H1 (cell line): ENCODE measurements at regions not wholly inside any gene's neighbourhood (a gene's known extent, or its start where the extent isn't known, plus 50 kb on each side); places are given as distances from the start of the nearest gene placed in this dataset.

ENCODE experiments used
- CTCF ChIA-PET: fragments of 300-600 bp; sonication (Branson Sonifier 250); formaldehyde crosslinking; loops from one replicate; lab custom pipeline; 2021; ENCODE audit not compliant: partially characterized antibody; lab: Charles Lee
- POLR2A ChIA-PET: fragments of 300-600 bp; sonication (Branson Sonifier 250); formaldehyde crosslinking; loops from one replicate; lab custom pipeline; 2021; ENCODE audit warnings: inconsistent platforms; ENCODE audit not compliant: partially characterized antibody; lab: Charles Lee
- DNase-seq, 2 experiments: peaks; one replicate each; pipeline versions ENCODE4 v3.0.0 to v3.0.0-alpha.2; 2010 to 2022; ENCODE audit warnings: low spot score in 2 of 2, low read depth in 1 of 2, mixed read lengths in 1 of 2
- FAIRE-seq: peaks from 2 replicates; lab custom pipeline; 2011; peaks lifted over from hg19 to GRCh38; lab: Jason Lieb, UNC
- H2AFZ ChIP-seq: 2 replicates; pipeline ENCODE4 v1.8.1; 2012; ENCODE audit warnings: low read length, inconsistent platforms
- H2AK5ac ChIP-seq: 2 replicates; pipeline ENCODE4 v1.6.1; 2013; ENCODE audit warnings: low read depth, low read length
- H2BK120ac ChIP-seq: replicated peaks from 2 replicates; pipeline ENCODE3; 2013; ENCODE audit warnings: low read depth, low read length, inconsistent platforms
- H2BK12ac ChIP-seq: 2 replicates; pipeline ENCODE4 v1.6.1; 2013; ENCODE audit warnings: low read depth, low read length
- H2BK15ac ChIP-seq: 2 replicates; pipeline ENCODE4 v1.6.1; 2013; ENCODE audit warnings: low read length
- H2BK20ac ChIP-seq: 2 replicates; pipeline ENCODE4 v1.6.1; 2013; ENCODE audit warnings: low read length
- H2BK5ac ChIP-seq: 2 replicates; pipeline ENCODE4 v1.6.1; 2013; ENCODE audit warnings: low read depth, low read length
- H3K14ac ChIP-seq: 2 replicates; pipeline ENCODE4 v1.6.1; 2013; ENCODE audit warnings: inconsistent platforms; ENCODE audit not compliant: insufficient read length
- H3K18ac ChIP-seq: 2 replicates; pipeline ENCODE4 v1.6.1; 2013; ENCODE audit warnings: low read length; ENCODE audit errors: extremely low read depth
- H3K23ac ChIP-seq: 2 replicates; pipeline ENCODE4 v1.6.1; 2013; ENCODE audit warnings: inconsistent platforms; ENCODE audit not compliant: insufficient read length
- H3K23me2 ChIP-seq: 2 replicates; pipeline ENCODE4 v1.6.1; 2013; ENCODE audit warnings: low read depth, low read length
- H3K27ac ChIP-seq: 2 replicates; pipeline ENCODE4 v1.6.1; 2011; ENCODE audit warnings: low read depth, low read length, inconsistent platforms
- H3K27me3 ChIP-seq, 4 experiments: replicated peaks in 1 of 4; 1 replicate in 1 of 4; 2 replicates in 3 of 4; pipeline versions ENCODE4 v1.6.1 to v1.8.1; 2011 to 2013; ENCODE audit warnings: low read length in 3 of 4, mild to moderate bottlenecking in 3 of 4, inconsistent platforms in 2 of 4, mixed read lengths in 2 of 4, moderate library complexity in 1 of 4; ENCODE audit not compliant: control insufficient read depth in 3 of 4, insufficient read depth in 3 of 4; ENCODE audit errors: extremely low read depth in 1 of 4
- H3K36me3 ChIP-seq, 4 experiments: 2 replicates each; pipeline versions ENCODE4 v1.6.1 to v1.8.1; 2011 to 2013; ENCODE audit warnings: mild to moderate bottlenecking in 4 of 4, low read length in 3 of 4, moderate library complexity in 2 of 4, control low read depth in 1 of 4, inconsistent platforms in 1 of 4; ENCODE audit not compliant: insufficient read depth in 4 of 4, control insufficient read depth in 2 of 4
- H3K4ac ChIP-seq: replicated peaks from 2 replicates; pipeline ENCODE3; 2013; ENCODE audit warnings: low read length, low read depth, mixed read lengths, inconsistent platforms; ENCODE audit not compliant: insufficient read length
- H3K4me1 ChIP-seq, 4 experiments: replicated peaks in 1 of 4; 1 replicate in 1 of 4; 2 replicates in 3 of 4; pipeline versions ENCODE4 v1.6.1 to v1.8.1; 2011 to 2013; ENCODE audit warnings: low read length in 3 of 4, inconsistent platforms in 2 of 4, mixed read lengths in 1 of 4; ENCODE audit not compliant: insufficient read depth in 4 of 4, control insufficient read depth in 3 of 4
- H3K4me2 ChIP-seq, 2 experiments: 2 replicates each; pipeline versions ENCODE4 v1.6.1 to v1.8.1; 2011 to 2013; ENCODE audit warnings: low read depth in 2 of 2, low read length in 2 of 2, control low read depth in 1 of 2, inconsistent platforms in 1 of 2, mild to moderate bottlenecking in 1 of 2; ENCODE audit not compliant: insufficient read depth in 1 of 2
- H3K4me3 ChIP-seq, 4 experiments: fragments of 200-600, 300-600 bp in 1 of 4; sonication (generic), shearing (Covaris generic), sonication (Bioruptor Twin) in 1 of 4; 2 replicates each; pipeline versions ENCODE4 v1.5.1 to v1.8.1; 2011 to 2016; ENCODE audit warnings: low read length in 4 of 4, low read depth in 3 of 4, control low read depth in 2 of 4, inconsistent platforms in 2 of 4, mild to moderate bottlenecking in 2 of 4, mixed read lengths in 1 of 4, moderate library complexity in 1 of 4; ENCODE audit not compliant: insufficient read depth in 2 of 4; ENCODE audit errors: extremely low read depth in 1 of 4
- H3K56ac ChIP-seq: replicated peaks from 2 replicates; pipeline ENCODE3; 2013; ENCODE audit warnings: low read depth, mild to moderate bottlenecking, mixed read lengths, low read length, inconsistent platforms; ENCODE audit not compliant: insufficient read length
- H3K79me1 ChIP-seq: 2 replicates; pipeline ENCODE4 v1.6.1; 2013; ENCODE audit warnings: low read depth, low read length, control low read depth
- H3K79me2 ChIP-seq, 2 experiments: 2 replicates each; pipeline versions ENCODE4 v1.6.1 to v1.8.1; 2012 to 2013; ENCODE audit warnings: low read length in 2 of 2, mild to moderate bottlenecking in 2 of 2, inconsistent platforms in 1 of 2; ENCODE audit not compliant: insufficient read depth in 2 of 2, control insufficient read depth in 1 of 2
- H3K9ac ChIP-seq, 4 experiments: replicated peaks in 1 of 4; 1 replicate in 1 of 4; 2 replicates in 3 of 4; pipeline versions ENCODE4 v1.6.1 to v1.8.1; 2011 to 2013; ENCODE audit warnings: low read depth in 3 of 4, low read length in 3 of 4, control low read depth in 2 of 4, mild to moderate bottlenecking in 2 of 4, moderate library complexity in 2 of 4, inconsistent platforms in 1 of 4; ENCODE audit errors: extremely low read depth in 1 of 4
- H3K9me3 ChIP-seq, 2 experiments: 2 replicates each; pipeline versions ENCODE4 v1.6.1 to v1.8.1; 2012 to 2013; ENCODE audit warnings: mild to moderate bottlenecking in 2 of 2, moderate library complexity in 2 of 2, control low read depth in 1 of 2, inconsistent platforms in 1 of 2, low read depth in 1 of 2, low read length in 1 of 2, mixed read lengths in 1 of 2; ENCODE audit not compliant: insufficient read depth in 2 of 2
- H4K20me1 ChIP-seq, 2 experiments: replicated peaks in 1 of 2; 2 replicates each; pipeline versions ENCODE3 to v1.8.1; 2011 to 2013; ENCODE audit warnings: inconsistent platforms in 2 of 2, low read length in 2 of 2, mild to moderate bottlenecking in 1 of 2; ENCODE audit not compliant: insufficient read depth in 2 of 2, control insufficient read depth in 1 of 2
- H4K5ac ChIP-seq: 2 replicates; pipeline ENCODE4 v1.6.1; 2013; ENCODE audit warnings: low read length, low read depth, mixed read lengths, inconsistent platforms; ENCODE audit not compliant: insufficient read length
- H4K8ac ChIP-seq: 2 replicates; pipeline ENCODE4 v1.8.0; 2013; ENCODE audit warnings: mild to moderate bottlenecking, moderate library complexity, low read length, inconsistent platforms; ENCODE audit not compliant: insufficient read depth; ENCODE audit errors: extremely low read depth
- H4K91ac ChIP-seq: replicated peaks from 2 replicates; pipeline ENCODE3; 2013; ENCODE audit warnings: low read length, mixed read lengths, inconsistent platforms; ENCODE audit not compliant: insufficient read length
- KDM1A ChIP-seq: fragments of 200-600, 300-600 bp; sonication (generic); IDR thresholded peaks from 2 replicates; pipeline ENCODE4 v1.7.1; 2016; ENCODE audit warnings: mild to moderate bottlenecking, low read length, borderline replicate concordance
- RNF2 ChIP-seq: fragments of 200-900, 300-1000 bp; sonication (generic); IDR thresholded peaks from 2 replicates; pipeline ENCODE4 v1.7.1; 2016; ENCODE audit warnings: borderline replicate concordance, low read depth, mild to moderate bottlenecking, antibody characterized with exemption, low read length; ENCODE audit not compliant: poor library complexity, severe bottlenecking; ENCODE audit errors: missing control alignments
- RXRA ChIP-seq: IDR thresholded peaks from 2 replicates; pipeline ENCODE4 v1.6.1; 2011; ENCODE audit warnings: low read depth, mild to moderate bottlenecking, low read length, moderate library complexity; ENCODE audit not compliant: insufficient read depth
- SIX5 ChIP-seq: IDR thresholded peaks from 2 replicates; pipeline ENCODE4 v1.6.1; 2011; ENCODE audit warnings: mild to moderate bottlenecking, low read depth, low read length
- TAF1 ChIP-seq: IDR thresholded peaks from 2 replicates; pipeline ENCODE4 v1.6.1; 2011; ENCODE audit warnings: mild to moderate bottlenecking, low read depth, low read length
- WGBS, 2 experiments: shearing (Covaris generic) in 1 of 2; methylation state at CpG; one replicate each; pipeline versions ENCODE4 v1.1.6 to v1.1.7; 2013 to 2015; ENCODE audit warnings: low lambda C conversion rate in 2 of 2, mixed read lengths in 2 of 2, inconsistent platforms in 1 of 2, low coverage in 1 of 2, missing lambda C conversion rate in 1 of 2; ENCODE audit not compliant: insufficient replicate concordance in 2 of 2, insufficient coverage in 1 of 2, insufficient read length in 1 of 2; ENCODE audit errors: extremely low coverage in 1 of 2, missing lambda C conversion rate in 1 of 2; 5-methylcytosine and 5-hydroxymethylcytosine counted together
- TF ChIP-seq, protein P1 (sequence below), 3 experiments: IDR thresholded peaks; 1 replicate in 2 of 3; 2 replicates in 1 of 3; pipeline versions ENCODE4 v1.5.1 to v1.6.1; 2011; ENCODE audit warnings: low read length in 3 of 3, mild to moderate bottlenecking in 3 of 3, inconsistent platforms in 2 of 3, low read depth in 1 of 3, moderate library complexity in 1 of 3; ENCODE audit not compliant: insufficient read depth in 1 of 3; ENCODE audit errors: control extremely low read depth in 1 of 3

DNA sequence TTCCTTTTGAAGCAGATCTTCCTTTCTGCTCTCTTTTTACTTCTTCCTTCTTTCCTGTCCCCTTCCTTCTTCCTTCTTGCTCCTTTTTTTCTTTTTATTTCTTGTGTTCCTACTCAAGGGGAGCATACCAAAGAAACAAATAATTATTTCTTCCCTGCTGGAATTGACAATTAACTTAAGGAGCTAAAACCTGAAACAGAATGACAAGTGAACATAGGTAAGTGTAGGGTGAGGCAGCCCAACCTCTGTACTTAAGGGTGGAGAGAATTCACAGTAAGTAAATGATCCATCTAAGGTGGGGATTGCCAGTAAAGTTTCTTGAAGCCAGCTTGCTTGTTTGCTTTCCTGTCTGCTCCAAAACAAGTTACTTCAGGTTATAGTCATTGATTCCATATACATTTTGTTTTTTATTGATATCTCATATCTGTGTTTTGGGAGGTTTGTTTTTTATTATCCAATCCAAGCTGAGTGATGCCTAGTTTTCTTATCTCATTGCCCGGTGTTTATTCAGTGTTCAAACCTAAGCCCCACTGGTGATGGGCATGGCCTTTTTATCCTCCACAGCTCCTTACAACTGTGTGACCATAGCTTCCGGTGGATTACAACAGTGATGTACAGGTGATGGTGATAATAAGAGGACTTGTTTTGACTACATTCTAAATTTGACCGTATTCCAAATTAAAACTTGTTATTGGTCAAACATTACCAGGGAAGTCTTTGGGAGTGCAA is 133.2 kb upstream of the IVNS1ABP start:
- H3K27me3 ChIP-seq, result no peaks in the 10 kb centered on the region
- H2BK12ac ChIP-seq, result no peak overlapping the region
- no peaks in the 10 kb centered on the region for H3K9me3 ChIP-seq
- no peak overlapping the region for H3K23ac ChIP-seq
- H3K9ac ChIP-seq, result no peak overlapping the region
- H3K18ac ChIP-seq, result no peak overlapping the region
- H3K36me3 ChIP-seq, result no peaks in the 10 kb centered on the region
- no peak overlapping the region for H2BK120ac ChIP-seq
- H3K79me1 ChIP-seq, result no peaks in the 10 kb centered on the region
- no peak overlapping the region for H2BK15ac ChIP-seq
- 92% methylated on average over 3 of the region's 3 CpGs; no CpG with 5 or more reads in 1 of the 2 experiments for WGBS, 2 experiments
- no peak overlapping the region for H2BK5ac ChIP-seq
- no peaks in the 10 kb centered on the region for H3K23me2 ChIP-seq
- no peak overlapping the region for H4K8ac ChIP-seq
- FAIRE-seq (no peak), DNase-seq (no peak)
- CTCF ChIA-PET, result interaction anchor here (0.6 to 3.9 kb wide), 11 partner anchors 13 to 844 kb away, joined by 3 to 13 read pairs (median 3); no protein-coding TSS in a partner anchor
- no peak overlapping the region for H2AFZ ChIP-seq
- no peak overlapping the region for H3K4me2 ChIP-seq
- H4K20me1 ChIP-seq, result no peaks in the 10 kb centered on the region
- H4K5ac ChIP-seq, result no peak overlapping the region
- H3K4me1 ChIP-seq, result no peaks in the 10 kb centered on the region
- no peak overlapping the region for H3K27ac ChIP-seq
- no peak overlapping the region for H2BK20ac ChIP-seq
- no peak overlapping the region for H4K91ac ChIP-seq
- H2AK5ac ChIP-seq, result no peak overlapping the region
- no peaks in the 10 kb centered on the region for H3K79me2 ChIP-seq
- POLR2A ChIA-PET, result no interaction called here
- H3K4ac ChIP-seq, result no peak overlapping the region
- H3K14ac ChIP-seq, result no peak overlapping the region
- H3K4me3 ChIP-seq, result no peak overlapping the region
- no peak overlapping the region for H3K56ac ChIP-seq
- TF ChIP-seq RXRA (no peak), SIX5 (no peak), RNF2 (no peak), KDM1A (no peak), TAF1 (no peak)
- TF ChIP-seq, protein P1, sequence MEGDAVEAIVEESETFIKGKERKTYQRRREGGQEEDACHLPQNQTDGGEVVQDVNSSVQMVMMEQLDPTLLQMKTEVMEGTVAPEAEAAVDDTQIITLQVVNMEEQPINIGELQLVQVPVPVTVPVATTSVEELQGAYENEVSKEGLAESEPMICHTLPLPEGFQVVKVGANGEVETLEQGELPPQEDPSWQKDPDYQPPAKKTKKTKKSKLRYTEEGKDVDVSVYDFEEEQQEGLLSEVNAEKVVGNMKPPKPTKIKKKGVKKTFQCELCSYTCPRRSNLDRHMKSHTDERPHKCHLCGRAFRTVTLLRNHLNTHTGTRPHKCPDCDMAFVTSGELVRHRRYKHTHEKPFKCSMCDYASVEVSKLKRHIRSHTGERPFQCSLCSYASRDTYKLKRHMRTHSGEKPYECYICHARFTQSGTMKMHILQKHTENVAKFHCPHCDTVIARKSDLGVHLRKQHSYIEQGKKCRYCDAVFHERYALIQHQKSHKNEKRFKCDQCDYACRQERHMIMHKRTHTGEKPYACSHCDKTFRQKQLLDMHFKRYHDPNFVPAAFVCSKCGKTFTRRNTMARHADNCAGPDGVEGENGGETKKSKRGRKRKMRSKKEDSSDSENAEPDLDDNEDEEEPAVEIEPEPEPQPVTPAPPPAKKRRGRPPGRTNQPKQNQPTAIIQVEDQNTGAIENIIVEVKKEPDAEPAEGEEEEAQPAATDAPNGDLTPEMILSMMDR (IDR thresholded peaks at IDR 0.05; ENCODE audit: control extremely low read depth in 1 of 3, insufficient read depth in 1 of 3, low read depth in 1 of 3, low read length in 3 of 3), result no peak
- TF ChIP-seq, all 59 proteins: peak for 0
